Kidney (tissue), 13 donors: ENCODE measurements at regions not wholly inside any gene's neighbourhood (a gene's known extent, or its start where the extent isn't known, plus 50 kb on each side); places are given as distances from the start of the nearest gene placed in this dataset.

Source experiments
- DNase-seq, 5 donors: peaks; one replicate each; pipeline ENCODE4 v3.0.0-alpha.2; 2013 to 2020
- FAIRE-seq: peaks from 2 replicates; lab custom pipeline; 2012; peaks lifted over from hg19 to GRCh38; lab: Jason Lieb, UNC
- H3K27ac ChIP-seq, 2 donors: one replicate each; pipeline ENCODE4 v1.7.0; 2013; ENCODE audit warnings: low read depth in 2 of 2, low read length in 2 of 2, inconsistent platforms in 1 of 2
- H3K27me3 ChIP-seq: one replicate; pipeline ENCODE4 v1.7.1; 2013; ENCODE audit warnings: low read length, inconsistent platforms; ENCODE audit not compliant: control insufficient read depth, insufficient read depth
- H3K36me3 ChIP-seq, 3 donors: one replicate each; pipeline versions ENCODE4 v1.7.0 to v1.7.1; 2013; ENCODE audit warnings: low read length in 3 of 3, control low read depth in 1 of 3, inconsistent platforms in 1 of 3; ENCODE audit not compliant: insufficient read depth in 3 of 3, control insufficient read depth in 2 of 3
- H3K4me1 ChIP-seq, 3 donors: one replicate each; pipeline versions ENCODE4 v1.7.0 to v1.7.1; 2013; ENCODE audit warnings: low read length in 3 of 3, inconsistent platforms in 1 of 3, low read depth in 1 of 3; ENCODE audit not compliant: control insufficient read depth in 2 of 3, insufficient read depth in 2 of 3
- H3K4me3 ChIP-seq, 3 donors: one replicate each; pipeline versions ENCODE4 v1.7.0 to v1.8.1; 2013; ENCODE audit warnings: low read length in 3 of 3, control low read depth in 1 of 3, inconsistent platforms in 1 of 3
- H3K9ac ChIP-seq, 3 donors: one replicate each; pipeline versions ENCODE4 v1.7.0 to v1.7.1; 2013; ENCODE audit warnings: low read length in 3 of 3, control low read depth in 1 of 3, inconsistent platforms in 1 of 3
- H3K9me3 ChIP-seq, 3 donors: one replicate each; pipeline versions ENCODE4 v1.7.0 to v1.7.1; 2013; ENCODE audit warnings: low read length in 3 of 3, control low read depth in 1 of 3, inconsistent platforms in 1 of 3; ENCODE audit not compliant: control insufficient read depth in 2 of 3, insufficient read depth in 1 of 3
- intact Hi-C: fragments of 100-400 bp; cut with DNase I; formaldehyde crosslinking; loops from one replicate; pipeline ENCODE4 v1.11.1; 2022
- TF ChIP-seq, protein P1 (sequence below): IDR thresholded peaks from 3 replicates; pipeline ENCODE4 v1.5.1; 2012; ENCODE audit warnings: mild to moderate bottlenecking, moderate library complexity, borderline replicate concordance; ENCODE audit not compliant: insufficient read depth; ENCODE audit errors: extremely low read depth
- donor health status: control.
- donor health status: control.
- donor health status: control.
- donor health status: control.
- donor health status: control.
- donor health status: DM: yes; HTN: yes; CAD: no.
- donor health status: Normal renal cell carcinoma (clear cell type).

DNA sequence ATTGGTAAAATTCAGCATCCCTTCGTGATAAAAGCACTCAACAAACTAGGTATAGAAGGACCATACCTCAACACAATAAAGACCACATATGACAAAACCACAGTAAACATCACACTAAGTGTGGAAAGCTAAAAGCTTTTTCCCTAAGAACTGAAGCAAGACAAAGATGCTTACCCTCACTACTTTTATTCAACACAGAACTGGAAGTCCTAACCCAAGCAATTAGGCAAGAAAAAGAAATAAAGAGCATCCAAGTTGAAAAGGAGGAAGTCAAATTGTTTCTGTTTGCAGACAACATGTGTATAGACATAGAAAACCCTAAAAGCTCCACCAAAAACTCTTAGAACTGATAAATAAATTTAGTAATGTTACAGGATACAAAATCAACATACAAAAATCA, 271.7 kb downstream of the RBM43 start:
- H3K4me1 ChIP-seq: no peaks in the 10 kb centered on the region
- intact Hi-C loops: no loop called here
- H3K9me3 ChIP-seq: peaks cover 0 to 15% (median under 1%) of the 10 kb centered on the region in 3 donors
- no peak overlapping the region for H3K9ac ChIP-seq
- no peaks in the 10 kb centered on the region for H3K36me3 ChIP-seq
- DNase-seq: no peak
- no peak overlapping the region for H3K4me3 ChIP-seq
- no peaks in the 10 kb centered on the region for H3K27me3 ChIP-seq
- FAIRE-seq: no peak
- no peak overlapping the region for H3K27ac ChIP-seq
- TF ChIP-seq, protein P1, sequence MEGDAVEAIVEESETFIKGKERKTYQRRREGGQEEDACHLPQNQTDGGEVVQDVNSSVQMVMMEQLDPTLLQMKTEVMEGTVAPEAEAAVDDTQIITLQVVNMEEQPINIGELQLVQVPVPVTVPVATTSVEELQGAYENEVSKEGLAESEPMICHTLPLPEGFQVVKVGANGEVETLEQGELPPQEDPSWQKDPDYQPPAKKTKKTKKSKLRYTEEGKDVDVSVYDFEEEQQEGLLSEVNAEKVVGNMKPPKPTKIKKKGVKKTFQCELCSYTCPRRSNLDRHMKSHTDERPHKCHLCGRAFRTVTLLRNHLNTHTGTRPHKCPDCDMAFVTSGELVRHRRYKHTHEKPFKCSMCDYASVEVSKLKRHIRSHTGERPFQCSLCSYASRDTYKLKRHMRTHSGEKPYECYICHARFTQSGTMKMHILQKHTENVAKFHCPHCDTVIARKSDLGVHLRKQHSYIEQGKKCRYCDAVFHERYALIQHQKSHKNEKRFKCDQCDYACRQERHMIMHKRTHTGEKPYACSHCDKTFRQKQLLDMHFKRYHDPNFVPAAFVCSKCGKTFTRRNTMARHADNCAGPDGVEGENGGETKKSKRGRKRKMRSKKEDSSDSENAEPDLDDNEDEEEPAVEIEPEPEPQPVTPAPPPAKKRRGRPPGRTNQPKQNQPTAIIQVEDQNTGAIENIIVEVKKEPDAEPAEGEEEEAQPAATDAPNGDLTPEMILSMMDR: no peak

GRCh38 chr2:150985741-150986140, 275.9 kb downstream of the RBM43 start:
- Histone ChIP-seq H3K27me3 (no peaks in the 10 kb centered on the region), H3K4me3 (no peak overlapping the region), H3K27ac (no peak overlapping the region), H3K9me3 (peaks cover 0 to 13% (median 0%) of the 10 kb centered on the region in 3 donors), H3K4me1 (no peaks in the 10 kb centered on the region), H3K9ac (no peak overlapping the region), H3K36me3 (no peaks in the 10 kb centered on the region)
- intact Hi-C loops: no loop called here
- FAIRE-seq (no peak), DNase-seq (no peak)
- TF ChIP-seq, protein P1: no peak

DNA sequence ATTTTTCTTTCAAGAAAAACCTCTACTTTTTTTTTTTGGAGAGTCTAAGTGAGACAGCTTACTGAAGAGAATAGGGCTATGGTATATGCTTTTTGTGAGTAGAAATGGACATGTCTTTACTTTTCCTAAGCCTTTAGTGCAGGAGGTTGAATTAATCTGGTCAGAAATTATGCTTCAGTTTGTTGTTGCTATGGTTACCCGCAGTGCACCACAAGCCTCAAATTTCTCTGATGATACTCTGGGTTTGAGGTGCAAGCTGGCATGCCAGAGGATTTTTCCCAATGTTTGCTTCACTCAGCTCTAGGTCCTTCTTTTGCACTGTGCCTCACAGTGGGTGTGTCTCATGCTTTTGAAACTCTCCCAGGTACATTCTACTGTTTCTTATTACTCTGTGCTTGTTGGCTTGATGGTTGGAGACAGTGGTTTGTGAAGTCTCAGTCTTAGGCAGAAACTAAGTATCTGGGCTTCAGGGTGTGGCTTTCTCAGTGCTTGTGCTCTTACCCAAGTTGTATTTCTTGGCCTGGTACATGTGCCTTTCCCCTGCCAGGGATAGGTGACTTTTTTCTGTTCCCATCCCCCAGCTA, 278.3 kb downstream of the RBM43 start:
- intact Hi-C loops: no loop called here
- DNase-seq: no peak

More for the DNA sequence above, 278.3 kb downstream of the RBM43 start:
- TF ChIP-seq, protein P1: no peak
- FAIRE-seq: no peak
- no peak overlapping the region for H3K4me3 ChIP-seq
- peaks cover 0 to 4% (median 0%) of the 10 kb centered on the region in 3 donors for H3K9me3 ChIP-seq
- H3K27ac ChIP-seq: no peak overlapping the region
- H3K36me3 ChIP-seq: no peaks in the 10 kb centered on the region
- H3K27me3 ChIP-seq: no peaks in the 10 kb centered on the region
- H3K9ac ChIP-seq: no peak overlapping the region
- H3K4me1 ChIP-seq: no peaks in the 10 kb centered on the region
